SKM-1 treated with dmso at 0.1 percent for 144 hours (cell line): ENCODE measurements at regions not wholly inside any gene's neighbourhood (a gene's known extent, or its start where the extent isn't known, plus 50 kb on each side); places are given as distances from the start of the nearest gene placed in this dataset.

Source experiments
- DNase-seq: peaks from one replicate; lab custom pipeline; 2025; ENCODE audit not compliant: unreplicated experiment; lab: John Stamatoyannopoulos, UW

DNA sequence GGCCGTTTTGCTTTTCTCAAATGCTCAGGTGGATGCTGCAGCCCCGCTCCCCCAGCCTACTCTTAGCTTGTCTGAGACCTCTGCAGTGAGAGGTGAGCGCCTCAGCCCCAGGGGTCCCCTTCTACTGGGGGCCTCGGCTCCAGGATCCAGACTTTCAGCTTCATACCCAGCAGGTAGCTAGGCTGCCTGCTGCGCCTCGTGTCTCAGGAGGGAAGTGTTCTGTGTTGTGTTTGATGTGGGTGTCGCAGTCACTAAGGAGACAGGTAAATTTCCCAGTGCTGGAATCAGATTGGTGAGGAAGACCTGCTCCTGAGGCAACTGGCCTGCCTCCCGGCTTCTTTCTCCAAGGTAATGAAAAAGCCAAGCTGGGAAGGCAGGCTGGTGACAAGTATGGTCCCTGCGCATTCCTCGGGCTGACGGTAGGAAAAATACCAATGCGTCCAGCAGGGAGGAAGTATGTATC lies 604.0 kb upstream of the SALL1 start:
- no peak for DNase-seq

DNA sequence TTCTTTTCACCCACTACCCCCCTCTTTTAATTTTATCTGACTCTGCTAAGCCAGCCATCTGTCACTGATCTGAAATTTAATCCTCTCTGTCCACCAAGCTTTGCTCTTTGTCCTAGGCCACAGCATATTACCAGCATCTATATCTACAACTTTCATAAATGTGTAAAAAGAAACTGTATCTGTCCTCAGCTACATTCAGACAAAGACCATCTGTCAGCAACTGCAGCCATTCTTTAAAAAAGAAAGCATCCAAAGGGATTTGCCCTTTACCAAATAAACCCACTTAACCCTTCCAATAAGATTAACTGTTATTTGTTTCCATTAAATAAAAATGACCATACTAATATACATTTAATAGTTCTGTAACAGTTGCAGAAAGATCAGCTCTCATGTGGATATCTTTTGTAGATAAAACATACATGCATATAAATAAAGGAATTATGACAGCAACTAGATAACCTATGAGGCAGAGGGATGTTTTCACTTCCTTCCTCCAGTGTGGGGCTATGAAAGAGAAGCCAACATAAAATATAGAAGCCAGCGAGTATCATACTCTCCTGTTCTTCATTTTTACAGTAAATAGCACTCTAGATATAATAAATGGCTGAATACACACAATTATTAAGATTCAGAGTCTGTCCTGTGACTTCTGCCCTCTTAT lies 602.5 kb upstream of the SALL1 start:
- DNase-seq, result no peak

DNA sequence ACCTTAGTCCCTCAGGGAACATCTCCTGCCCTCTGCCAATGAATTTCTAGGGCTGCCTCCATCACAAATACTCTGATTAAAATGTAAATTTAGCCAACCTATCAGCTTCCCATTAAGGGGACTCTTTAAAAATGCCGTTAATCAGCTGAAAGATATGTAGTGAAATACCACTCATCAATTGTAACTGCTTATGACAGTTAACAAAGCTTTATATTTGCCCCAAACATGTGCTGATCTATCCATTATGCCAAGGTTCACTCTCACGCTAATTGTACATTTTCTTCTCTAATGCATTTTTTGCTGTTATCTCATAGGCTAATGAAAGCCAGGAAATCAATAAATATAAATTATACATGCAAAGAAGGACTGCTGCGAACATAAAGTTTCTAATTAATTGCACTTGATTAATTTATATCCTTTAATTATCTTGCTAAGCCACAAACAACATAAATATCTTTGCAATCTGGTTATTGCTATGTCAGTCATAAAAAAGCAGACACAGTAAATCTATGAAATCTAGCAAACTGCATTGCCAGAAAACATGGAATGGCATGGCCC lies 601.4 kb upstream of the SALL1 start:
- no peak for DNase-seq

DNA sequence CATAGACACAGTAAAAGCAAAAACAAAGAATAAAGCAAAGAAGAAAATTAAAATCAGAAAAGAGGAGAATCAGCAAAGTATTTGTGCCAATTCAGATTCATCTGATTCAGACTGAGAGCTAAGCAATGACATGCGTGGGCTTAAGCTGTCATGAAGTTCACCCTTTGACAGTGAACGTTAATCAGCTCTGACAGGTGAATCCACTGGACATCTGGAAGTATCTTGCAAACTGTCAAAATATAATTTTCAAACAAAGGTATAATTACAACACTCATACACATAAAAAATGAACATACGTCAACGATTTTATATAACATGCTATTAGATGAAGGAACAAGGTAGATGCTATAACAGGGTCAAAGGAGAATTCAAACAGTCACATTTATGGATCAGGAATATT lies 596.3 kb upstream of the SALL1 start:
- DNase-seq, result no peak

DNA sequence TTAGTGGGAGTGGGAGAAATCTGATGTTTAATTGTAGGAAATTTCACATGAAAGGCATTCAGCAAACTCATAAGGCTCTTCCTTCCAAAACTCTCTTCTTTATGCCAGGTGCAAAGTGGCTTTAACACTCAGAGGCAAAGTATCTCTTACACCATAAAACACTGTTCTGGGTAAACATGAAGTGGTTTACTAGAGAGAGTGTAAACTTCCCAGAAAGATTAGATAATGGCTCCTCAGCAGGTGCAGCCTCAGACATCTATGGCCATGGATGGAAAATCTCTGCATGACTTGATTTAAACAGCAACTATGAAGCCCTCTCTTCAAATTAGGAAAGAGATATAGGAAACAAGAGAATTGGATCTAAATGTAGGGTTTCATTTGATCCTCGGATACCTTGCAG lies 583.1 kb upstream of the SALL1 start:
- DNase-seq, result no peak

DNA sequence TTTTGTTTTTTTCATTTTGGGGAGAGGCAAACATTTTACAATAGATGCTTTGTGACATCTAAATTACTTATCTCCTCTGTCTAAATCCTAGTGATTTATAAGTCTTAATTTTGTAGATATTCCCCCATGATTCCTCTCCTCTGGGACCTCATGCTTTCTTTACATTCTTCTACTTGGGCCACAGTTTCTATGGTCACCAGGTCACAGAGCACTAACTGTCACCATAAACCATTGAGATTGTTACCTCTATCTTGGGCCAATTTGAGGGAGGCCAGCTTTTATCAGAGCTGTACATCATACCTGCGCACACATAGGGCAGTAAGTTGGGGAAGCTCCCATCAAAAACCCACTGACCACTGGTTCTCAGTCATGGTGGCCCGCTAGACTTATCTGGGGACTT lies 582.1 kb upstream of the SALL1 start:
- DNase-seq, result no peak

DNA sequence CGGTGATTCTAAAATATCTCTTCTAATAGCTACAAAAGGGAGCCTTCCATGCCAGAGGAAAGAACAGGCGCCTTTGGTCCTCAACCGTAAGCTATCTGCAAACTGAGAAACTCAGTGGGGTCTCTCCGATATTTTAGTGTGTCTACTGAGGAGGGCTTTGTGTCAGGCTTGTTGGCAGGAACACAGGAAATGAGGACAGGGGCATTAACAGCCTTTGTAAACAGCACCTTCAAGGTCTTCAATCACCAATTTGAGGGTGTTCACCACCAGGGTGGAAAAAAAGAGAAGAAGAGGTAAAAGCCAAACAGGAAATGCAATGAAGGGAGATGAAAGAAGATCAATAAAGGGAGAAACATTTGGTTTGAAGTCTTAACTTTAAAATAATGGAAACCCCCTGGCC lies 580.1 kb upstream of the SALL1 start:
- no peak for DNase-seq

DNA sequence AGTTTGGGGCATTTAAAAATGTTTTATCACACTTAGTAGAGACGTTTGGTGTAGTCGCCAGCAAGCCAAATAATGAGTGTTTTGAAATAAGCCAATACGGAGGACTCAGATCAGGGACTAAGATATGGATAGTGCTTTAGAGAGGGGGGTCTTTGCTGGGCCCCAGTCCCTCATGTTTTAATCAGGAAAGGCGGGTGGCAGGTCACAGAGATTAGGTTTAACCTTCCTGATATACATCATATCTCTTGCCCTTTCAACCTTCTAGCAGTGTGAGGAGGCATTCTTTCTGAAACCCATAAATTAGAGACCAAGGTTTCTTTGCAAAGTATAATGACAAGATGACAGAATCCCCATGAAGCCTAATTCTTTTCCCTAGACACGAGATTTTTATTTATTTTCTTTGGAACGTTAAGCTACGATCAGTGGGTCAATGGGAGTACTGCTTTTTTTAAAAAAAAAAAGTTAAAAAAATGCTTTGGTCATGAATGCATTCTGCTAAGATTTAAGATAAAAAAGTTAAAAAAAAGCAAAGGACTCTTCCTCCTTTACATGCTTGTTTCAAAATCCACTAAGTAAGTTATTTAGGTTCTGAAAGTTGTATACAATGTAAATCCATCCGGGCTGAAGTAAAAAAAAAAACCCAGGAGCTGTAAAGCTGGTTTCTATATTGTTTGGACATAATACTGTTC lies 572.1 kb upstream of the SALL1 start:
- no peak for DNase-seq

DNA sequence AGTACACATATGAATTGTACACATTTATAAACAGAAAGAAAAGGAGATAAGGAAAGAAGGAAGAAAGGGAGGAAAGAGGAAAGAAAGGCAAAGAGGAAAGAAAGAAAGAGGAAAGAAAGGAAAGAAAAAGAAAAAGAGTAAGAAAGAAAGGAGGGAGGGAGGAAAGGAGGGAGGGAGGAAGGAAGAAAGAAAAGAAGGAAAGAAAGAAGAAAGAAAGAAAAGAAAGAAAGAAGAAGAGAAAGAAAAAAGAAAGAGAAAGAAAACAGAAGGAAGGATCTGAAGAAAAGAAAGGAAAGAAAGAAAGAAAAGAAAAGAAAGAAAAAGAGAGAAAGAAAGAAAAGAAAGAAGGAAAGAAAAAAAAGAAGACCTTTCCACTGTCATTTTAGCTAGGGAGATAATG lies 571.4 kb upstream of the SALL1 start:
- no peak for DNase-seq

DNA sequence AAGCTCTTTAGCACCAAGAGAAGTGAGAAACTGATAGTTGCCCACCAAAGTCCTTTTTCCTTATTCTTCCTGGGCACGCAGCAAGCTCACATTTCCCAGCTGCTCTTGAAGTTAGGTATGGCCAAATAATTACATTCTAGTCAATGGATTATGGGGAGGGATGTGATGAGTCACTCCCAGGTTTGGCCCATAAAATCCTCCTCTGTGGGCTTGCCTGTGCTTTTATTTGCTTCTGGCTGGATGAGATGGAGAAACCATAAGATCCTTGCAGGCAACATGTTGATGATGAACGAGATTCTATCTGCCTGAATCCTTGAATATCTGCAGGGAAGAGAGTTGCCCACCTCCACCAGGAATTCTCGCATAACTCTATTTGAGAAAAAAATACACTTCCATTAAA lies 568.3 kb upstream of the SALL1 start:
- DNase-seq, result no peak

DNA sequence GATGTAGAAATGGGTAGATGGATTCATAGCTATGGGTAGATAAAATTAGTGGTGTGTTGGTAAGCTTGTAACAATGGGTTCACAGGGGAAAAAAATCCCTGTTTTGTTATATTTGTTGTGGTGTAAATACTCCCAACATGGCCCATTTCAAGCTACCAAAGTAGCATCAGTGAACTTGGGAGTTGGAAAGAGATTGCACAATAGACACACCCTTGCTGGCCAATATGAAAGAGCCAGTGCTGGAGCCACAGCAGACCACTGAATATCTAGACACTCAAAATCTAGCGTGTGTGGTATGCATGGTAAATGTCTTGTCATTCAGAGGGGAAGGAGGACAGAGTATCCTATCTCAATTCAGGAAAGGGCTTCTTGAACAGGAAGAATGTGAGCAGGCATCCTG lies 565.1 kb upstream of the SALL1 start:
- DNase-seq, result no peak

DNA sequence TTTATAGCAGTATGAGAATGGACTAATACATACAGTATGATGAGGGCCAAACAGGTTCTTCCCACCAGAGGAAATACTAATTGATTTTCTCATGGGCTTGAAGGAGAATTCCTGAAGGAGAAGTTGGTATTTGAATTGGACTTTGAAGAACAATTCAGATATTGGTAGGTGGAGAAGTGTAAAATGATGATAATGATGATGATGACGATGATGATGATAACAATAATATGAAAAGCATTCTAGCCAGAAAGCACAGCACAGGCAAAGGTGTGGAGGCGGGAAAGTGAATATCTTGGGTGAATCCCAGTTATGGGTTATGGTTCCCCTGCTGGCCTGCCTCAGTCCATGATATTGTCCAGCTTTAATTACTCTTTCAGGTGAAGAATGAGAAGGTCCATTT lies 562.4 kb upstream of the SALL1 start:
- no peak for DNase-seq

DNA sequence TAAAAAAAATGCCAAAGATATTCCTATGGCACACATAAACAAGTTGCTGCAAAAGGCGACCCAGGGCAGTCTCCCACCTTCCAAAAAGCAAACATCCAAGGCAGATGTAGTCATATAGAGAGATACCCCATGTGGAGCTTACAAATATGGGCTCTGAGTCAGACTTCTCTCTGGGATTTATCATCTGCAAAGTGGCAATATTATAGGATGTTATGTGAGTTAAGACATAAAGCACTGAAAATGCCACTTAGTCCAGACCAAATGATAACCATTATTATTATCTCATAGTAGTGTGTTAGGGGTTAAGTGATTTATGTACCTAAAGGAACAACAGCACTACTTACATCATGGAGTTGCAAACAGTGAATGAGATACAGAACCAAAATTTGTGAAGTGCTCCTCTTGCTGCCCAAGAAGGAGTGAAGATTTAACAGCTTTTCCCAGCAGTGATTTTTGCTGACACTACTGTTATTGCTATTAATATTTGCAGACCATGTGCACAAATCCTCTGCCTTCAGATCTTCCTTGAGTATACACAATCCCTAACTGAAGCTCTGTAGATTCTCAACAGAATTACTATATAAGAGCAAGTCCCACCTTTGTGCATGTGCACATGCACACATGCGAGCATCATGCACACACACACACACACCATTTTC lies 560.0 kb upstream of the SALL1 start:
- no peak for DNase-seq

DNA sequence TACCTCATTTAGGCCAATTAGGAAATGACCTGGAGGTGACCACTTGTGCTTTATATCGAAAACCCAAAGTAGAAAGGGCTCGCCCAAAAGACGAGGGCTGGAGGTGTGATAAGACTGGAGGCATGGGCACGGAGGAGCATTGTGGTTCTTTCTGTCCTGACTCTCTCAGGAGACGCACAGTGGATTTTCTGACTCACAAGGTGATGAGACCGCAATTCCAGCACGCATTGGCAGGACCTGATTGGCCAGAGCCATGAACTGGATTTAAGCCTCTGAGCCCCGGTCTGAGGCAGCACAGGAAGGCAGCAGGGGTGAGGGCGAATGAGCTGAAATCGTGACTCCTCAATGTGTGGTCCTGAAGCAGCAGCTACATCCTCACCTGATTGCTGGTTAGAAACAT lies 559.1 kb upstream of the SALL1 start:
- no peak for DNase-seq

DNA sequence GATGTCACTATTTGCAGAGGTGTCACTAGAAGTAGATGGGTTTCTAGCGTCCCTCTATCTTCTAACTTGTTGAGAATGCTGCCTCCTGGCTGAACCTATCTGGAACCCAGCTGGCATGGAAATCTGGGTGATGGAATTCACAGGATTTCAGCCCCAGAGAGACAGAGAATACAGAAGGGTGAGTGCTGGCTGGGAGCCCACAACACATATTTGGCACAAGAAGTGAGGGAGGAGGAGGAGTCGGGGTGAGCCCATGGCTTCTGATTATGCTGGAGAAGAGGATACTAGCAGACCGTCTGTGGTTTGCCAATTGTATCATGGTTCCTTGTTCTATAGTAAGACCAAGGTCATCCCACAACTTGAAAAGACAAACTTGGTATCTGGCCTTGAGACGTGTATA lies 557.8 kb upstream of the SALL1 start:
- DNase-seq, result no peak

DNA sequence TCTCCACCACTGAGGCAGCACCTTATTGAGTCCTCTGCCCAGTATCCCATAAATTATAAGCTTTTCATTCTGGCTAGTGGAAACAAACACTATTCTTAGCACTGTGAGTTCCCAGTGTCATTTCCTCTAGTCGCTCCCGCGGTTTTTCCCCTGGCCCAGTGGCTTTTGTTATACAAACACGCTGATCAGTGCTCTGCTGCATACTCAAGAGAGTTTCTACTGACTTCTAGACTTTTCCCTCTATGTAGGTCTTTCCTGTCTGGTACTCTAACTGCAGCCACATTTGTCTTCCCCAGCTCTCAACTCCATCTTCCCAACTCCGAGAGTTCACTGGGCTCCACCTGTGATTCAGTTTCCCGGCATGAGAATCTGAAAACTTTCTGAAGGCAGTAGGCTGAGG lies 556.6 kb upstream of the SALL1 start:
- no peak for DNase-seq

DNA sequence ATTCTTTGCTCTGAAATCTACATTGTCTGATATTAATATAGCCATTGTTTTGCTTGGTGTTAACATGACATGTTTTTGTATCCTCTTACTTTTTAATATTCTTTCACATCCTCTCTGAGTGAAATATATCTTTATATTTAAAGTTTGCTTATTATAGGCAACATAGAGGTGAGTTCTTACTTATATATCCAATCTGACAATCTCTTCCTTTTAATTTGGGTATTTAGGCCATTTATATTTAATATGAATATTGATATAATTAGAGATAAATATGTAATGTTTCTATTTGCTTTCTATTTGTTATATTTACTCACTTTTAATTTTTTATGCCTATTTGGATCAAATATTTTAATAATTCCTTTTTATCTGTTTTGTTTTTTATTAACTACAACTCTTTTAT lies 554.1 kb upstream of the SALL1 start:
- no peak for DNase-seq

DNA sequence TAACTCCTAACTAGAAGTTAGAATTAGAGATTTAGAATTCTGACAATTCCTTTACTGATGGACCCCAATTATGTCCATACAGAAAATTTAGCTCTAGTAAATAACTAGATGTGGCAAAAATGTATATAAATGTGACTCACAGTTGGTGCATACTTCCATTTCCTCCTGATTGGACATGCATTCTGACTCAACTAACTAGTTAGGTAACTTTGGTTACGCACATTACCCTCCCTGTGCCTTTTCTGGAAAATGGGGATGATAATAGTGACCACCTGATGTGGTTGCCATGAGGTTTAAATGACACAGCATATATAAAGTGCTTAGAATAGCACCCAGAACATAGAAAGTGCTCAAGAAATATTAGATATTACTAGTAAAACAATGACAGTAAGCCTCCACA lies 550.0 kb upstream of the SALL1 start:
- DNase-seq, result no peak

DNA sequence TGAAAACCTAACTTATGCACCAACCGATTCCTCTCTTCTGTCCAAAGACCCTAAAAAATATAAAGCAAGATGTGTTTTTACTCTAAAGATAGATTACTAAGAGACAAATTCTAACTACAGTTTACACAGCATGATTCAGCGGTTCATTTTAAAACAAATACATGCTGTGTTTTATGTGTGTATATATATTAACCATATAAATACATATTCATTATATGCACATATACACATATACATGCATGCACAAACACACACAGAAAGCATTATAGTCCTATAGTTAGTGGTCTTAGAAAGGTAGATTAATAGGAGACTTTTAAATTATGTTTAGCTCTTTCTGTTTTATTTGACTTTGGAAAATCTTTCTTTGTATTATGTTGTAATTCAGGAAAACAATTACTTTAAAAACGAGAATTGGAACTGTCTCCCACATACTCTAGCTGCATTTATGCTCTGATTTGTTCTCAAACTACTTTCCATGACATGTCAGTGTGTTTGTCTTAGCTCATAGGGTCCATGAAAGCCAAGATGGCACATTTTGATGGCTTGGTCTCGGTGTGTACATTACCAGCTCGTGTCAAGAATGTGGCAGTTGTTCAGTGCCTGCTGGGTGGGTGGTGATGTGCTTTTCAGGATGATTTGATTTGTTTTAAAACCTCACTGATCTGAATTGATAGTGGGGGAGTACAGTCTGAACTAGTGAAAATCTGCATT lies 548.8 kb upstream of the SALL1 start:
- DNase-seq, result no peak

DNA sequence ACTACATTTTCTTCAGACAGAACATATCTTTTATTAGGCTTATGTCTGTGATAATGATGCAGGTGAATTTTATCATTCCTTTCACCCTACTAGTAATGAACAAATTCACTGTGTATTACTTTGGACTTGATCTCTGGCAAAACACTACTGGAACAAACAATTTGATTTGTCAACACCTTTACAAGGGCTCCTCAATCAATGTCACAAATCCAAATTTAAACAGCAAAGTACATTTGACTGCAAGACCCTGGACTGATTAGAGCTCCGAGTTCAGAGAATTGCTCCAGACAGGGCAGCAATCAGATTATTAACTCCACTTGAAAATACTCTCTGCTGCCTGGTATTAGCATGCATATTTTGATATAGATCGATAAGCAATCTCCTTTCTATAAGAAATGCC lies 547.6 kb upstream of the SALL1 start:
- no peak for DNase-seq

DNA sequence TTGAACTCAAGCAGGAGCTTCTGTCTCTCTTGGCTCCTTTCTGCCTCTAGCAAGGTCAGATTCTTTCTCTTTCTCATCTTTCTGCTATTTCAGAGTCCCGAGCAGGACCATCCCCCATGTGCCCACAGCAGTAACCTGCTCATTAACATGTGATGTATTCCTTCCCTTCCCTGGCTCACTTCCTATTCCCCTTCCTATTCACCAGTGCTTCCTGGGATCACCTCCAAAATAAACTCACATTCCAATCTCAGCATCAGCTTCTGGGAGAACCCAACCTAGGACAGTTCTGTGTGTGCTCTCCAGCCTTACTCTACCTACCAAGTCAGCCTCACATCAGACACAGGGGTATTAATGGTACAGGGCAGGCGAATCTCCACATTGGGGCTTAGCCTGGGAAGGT lies 546.4 kb upstream of the SALL1 start:
- no peak for DNase-seq

DNA sequence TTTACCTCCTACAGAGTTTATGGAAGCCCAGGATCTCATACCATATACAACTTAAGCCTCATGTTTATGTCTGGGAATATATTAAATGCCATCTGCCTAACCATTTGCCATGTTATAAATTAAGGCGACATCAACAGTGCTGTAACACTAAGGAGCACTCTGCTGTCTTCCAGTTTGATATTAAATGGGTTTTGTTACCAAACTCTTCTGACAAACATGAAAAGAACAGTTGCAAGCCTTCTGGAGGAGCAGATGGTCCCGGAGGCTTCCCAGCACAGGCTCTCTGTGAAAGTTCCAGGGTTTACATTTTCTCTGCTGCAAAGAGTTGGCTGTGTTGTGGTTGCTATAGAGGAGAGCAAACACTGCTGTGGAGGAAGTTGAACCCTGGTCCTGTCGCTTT lies 545.3 kb upstream of the SALL1 start:
- no peak for DNase-seq
